Esophagus squamous epithelium (tissue), 4 donors: ENCODE measurements at regions not wholly inside any gene's neighbourhood (a gene's known extent, or its start where the extent isn't known, plus 50 kb on each side); places are given as distances from the start of the nearest gene placed in this dataset.

Experiments
- POLR2A ChIP-seq, 4 donors: fragments of 450-650 bp; IDR thresholded peaks; one replicate each; pipeline ENCODE4 v1.6.1; 2017; ENCODE audit warnings: antibody characterized with exemption in 4 of 4, mild to moderate bottlenecking in 4 of 4, moderate library complexity in 3 of 4
- TF ChIP-seq, protein P1 (sequence below), 6 experiments: fragments of 450-650 bp in 4 of 6; fragments of 200-600 bp in 2 of 6; sonication (generic) in 2 of 6; IDR thresholded peaks; one replicate each; pipeline ENCODE4 v1.5.1; 2016 to 2019; ENCODE audit warnings: antibody characterized with exemption in 6 of 6, mild to moderate bottlenecking in 4 of 6, moderate library complexity in 4 of 6

DNA sequence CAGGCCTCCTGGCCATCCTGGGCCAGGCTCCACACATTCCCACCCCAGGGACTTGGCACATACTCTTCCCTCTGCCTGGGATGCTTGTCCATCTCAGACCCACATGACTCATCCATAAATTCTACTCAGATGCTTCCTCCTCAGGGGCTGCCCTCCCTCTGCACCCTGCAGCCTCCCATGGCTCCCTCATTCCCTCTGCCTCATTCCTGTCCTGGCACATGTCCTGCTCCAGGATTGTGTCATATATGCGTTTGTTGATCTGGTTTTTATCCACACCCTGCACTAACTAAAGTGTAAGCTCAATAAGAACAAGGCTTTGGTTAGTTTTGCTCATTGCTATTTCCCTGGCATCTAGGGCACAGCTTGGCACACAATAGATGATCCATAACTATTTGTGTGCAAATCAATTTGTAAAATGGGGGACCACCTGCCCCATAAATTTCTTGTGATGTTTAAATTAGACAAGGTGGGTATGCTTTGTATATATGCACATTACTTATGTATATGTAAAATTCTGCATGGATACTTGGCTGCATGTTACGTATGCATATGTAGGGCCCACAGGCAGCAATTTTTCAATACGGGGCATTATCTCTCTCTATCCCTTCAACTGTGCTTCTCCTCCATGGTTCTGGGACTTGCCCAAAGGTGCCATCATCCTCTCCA is 191.4 kb downstream of the PTPRU start:
- TF ChIP-seq, protein P1, sequence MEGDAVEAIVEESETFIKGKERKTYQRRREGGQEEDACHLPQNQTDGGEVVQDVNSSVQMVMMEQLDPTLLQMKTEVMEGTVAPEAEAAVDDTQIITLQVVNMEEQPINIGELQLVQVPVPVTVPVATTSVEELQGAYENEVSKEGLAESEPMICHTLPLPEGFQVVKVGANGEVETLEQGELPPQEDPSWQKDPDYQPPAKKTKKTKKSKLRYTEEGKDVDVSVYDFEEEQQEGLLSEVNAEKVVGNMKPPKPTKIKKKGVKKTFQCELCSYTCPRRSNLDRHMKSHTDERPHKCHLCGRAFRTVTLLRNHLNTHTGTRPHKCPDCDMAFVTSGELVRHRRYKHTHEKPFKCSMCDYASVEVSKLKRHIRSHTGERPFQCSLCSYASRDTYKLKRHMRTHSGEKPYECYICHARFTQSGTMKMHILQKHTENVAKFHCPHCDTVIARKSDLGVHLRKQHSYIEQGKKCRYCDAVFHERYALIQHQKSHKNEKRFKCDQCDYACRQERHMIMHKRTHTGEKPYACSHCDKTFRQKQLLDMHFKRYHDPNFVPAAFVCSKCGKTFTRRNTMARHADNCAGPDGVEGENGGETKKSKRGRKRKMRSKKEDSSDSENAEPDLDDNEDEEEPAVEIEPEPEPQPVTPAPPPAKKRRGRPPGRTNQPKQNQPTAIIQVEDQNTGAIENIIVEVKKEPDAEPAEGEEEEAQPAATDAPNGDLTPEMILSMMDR (IDR thresholded peaks at IDR 0.05): no peak
- no peak for TF ChIP-seq POLR2A (IDR thresholded peaks at IDR 0.05)
